A549 (cell line): ENCODE measurements at regions not wholly inside any gene's neighbourhood (a gene's known extent, or its start where the extent isn't known, plus 50 kb on each side); places are given as distances from the start of the nearest gene placed in this dataset.
A peak's percentile ranks its signal among the peaks of the same experiment; 100 is the strongest.

Experiments
- ATAC-seq, 2 experiments: fragments of 200-7000 bp in 1 of 2; fragments of >200 bp in 1 of 2; cut with Nextera tagmentation in 1 of 2; cut with Tn5 transposase in 1 of 2; 3 replicates each; pipeline versions ENCODE4 v1.8.0 to v1.9.1; 2018 to 2020; ENCODE audit warnings: mild to moderate bottlenecking in 1 of 2, moderate library complexity in 1 of 2
- CTCF ChIA-PET: fragments of 300-600 bp; sonication (Branson Sonifier 250); formaldehyde crosslinking; extraction: SDS; loops from one replicate; lab custom pipeline; 2021; ENCODE audit warnings: antibody characterized with exemption, inconsistent platforms; lab: Yijun Ruan, JAX
- POLR2A ChIA-PET: fragments of 350-600 bp; formaldehyde crosslinking; extraction: SDS; loops from one replicate; lab custom pipeline; 2021; ENCODE audit warnings: antibody characterized with exemption, inconsistent platforms; lab: Yijun Ruan, JAX
- DNase-seq, 2 experiments: peaks; one replicate each; pipeline versions ENCODE4 v3.0.0 to v3.0.0-alpha.2; 2011 to 2016; ENCODE audit warnings: low read depth in 1 of 2, low spot score in 1 of 2
- FAIRE-seq: peaks from 2 replicates; lab custom pipeline; 2011; peaks lifted over from hg19 to GRCh38; lab: Jason Lieb, UNC
- H3K27ac ChIP-seq, 2 experiments: fragments of >200 bp; sonication (Bioruptor Twin); formaldehyde crosslinking; 3 replicates each; pipeline ENCODE4 v1.5.1; 2016 to 2017
- H3K4me1 ChIP-seq: fragments of >200 bp; sonication (Bioruptor Twin); formaldehyde crosslinking; 3 replicates; pipeline ENCODE4 v1.6.1; 2016
- H3K4me2 ChIP-seq: fragments of >200 bp; sonication (Bioruptor Twin); formaldehyde crosslinking; 3 replicates; pipeline ENCODE4 v1.6.1; 2016
- H3K4me3 ChIP-seq: fragments of >200 bp; sonication (Bioruptor Twin); formaldehyde crosslinking; 3 replicates; pipeline ENCODE4 v1.5.1; 2016
- H3K9me3 ChIP-seq: fragments of >200 bp; sonication (Bioruptor Twin); formaldehyde crosslinking; 3 replicates; pipeline ENCODE4 v1.6.1; 2016
- CBX2 ChIP-seq: fragments of 200-600 bp; sonication (generic); IDR thresholded peaks from 2 replicates; pipeline ENCODE4 v1.6.1; 2016; ENCODE audit warnings: low read depth, mild to moderate bottlenecking, borderline replicate concordance
- CEBPB ChIP-seq, 2 experiments: fragments of >200 bp in 1 of 2; sonication (Bioruptor Twin) in 1 of 2; formaldehyde crosslinking in 1 of 2; IDR thresholded peaks; 2 replicates each; pipeline ENCODE4 v1.6.1; 2012 to 2016
- EHMT2 ChIP-seq: fragments of 200-600 bp; sonication (generic); IDR thresholded peaks from 2 replicates; pipeline ENCODE4 v1.6.1; 2016; ENCODE audit warnings: antibody characterized with exemption, low read depth, mild to moderate bottlenecking, moderate library complexity
- EP300 ChIP-seq, 2 experiments: fragments of >200 bp; sonication (Bioruptor Twin); formaldehyde crosslinking; IDR thresholded peaks; 2 replicates in 1 of 2; 3 replicates in 1 of 2; pipeline ENCODE4 v1.6.1; 2016 to 2017
- ESRRA ChIP-seq: fragments of 150-350 bp; IDR thresholded peaks from 2 replicates; pipeline ENCODE4 v1.6.1; 2014; ENCODE audit warnings: mild to moderate bottlenecking, low read length, borderline replicate concordance
- FOSL2 ChIP-seq, 2 experiments: fragments of 450-650 bp in 1 of 2; fragments of >200 bp in 1 of 2; sonication (Bioruptor Twin) in 1 of 2; formaldehyde crosslinking; IDR thresholded peaks; 2 replicates each; pipeline versions ENCODE4 v1.5.0 to v1.6.1; 2016 to 2020; ENCODE audit warnings: mild to moderate bottlenecking in 1 of 2, moderate library complexity in 1 of 2
- FOXS1 ChIP-seq: fragments of 250-450 bp; sonication (Bioruptor Pico); IDR thresholded peaks from 2 replicates; pipeline ENCODE4 v1.5.0; 2020; ENCODE audit warnings: mild to moderate bottlenecking, moderate library complexity
- GATA3 ChIP-seq: IDR thresholded peaks from 2 replicates; pipeline ENCODE4 v1.6.1; 2012; ENCODE audit warnings: borderline replicate concordance
- HDAC2 ChIP-seq: fragments of 200-600 bp; sonication (generic); IDR thresholded peaks from 2 replicates; pipeline ENCODE4 v1.6.1; 2016
- HES2 ChIP-seq: fragments of >200 bp; sonication (Bioruptor Twin); formaldehyde crosslinking; IDR thresholded peaks from 2 replicates; pipeline ENCODE4 v1.6.1; 2016
- HOXA7 ChIP-seq: fragments of 250-450 bp; sonication (Bioruptor Pico); IDR thresholded peaks from 2 replicates; pipeline ENCODE4 v1.5.0; 2020; ENCODE audit warnings: mild to moderate bottlenecking, moderate library complexity
- JUN ChIP-seq, 2 experiments: fragments of >200 bp; sonication (Bioruptor Twin); formaldehyde crosslinking; IDR thresholded peaks; 2 replicates in 1 of 2; 3 replicates in 1 of 2; pipeline ENCODE4 v1.6.1; 2016 to 2017
- JUNB ChIP-seq: fragments of >200 bp; sonication (Bioruptor Twin); formaldehyde crosslinking; IDR thresholded peaks from 2 replicates; pipeline ENCODE4 v1.6.1; 2016
- MAFK ChIP-seq: fragments of 450-650 bp; IDR thresholded peaks from 2 replicates; pipeline ENCODE4 v1.6.1; 2014; ENCODE audit not compliant: partially characterized antibody
- MYC ChIP-seq: IDR thresholded peaks from 2 replicates; pipeline ENCODE4 v1.6.1; 2012; ENCODE audit warnings: mild to moderate bottlenecking, inconsistent platforms, low read length, improper control_type of control experiment, borderline replicate concordance
- PHF8 ChIP-seq: fragments of 200-600 bp; sonication (generic); IDR thresholded peaks from 2 replicates; pipeline ENCODE4 v1.6.1; 2016; ENCODE audit warnings: low read depth, mild to moderate bottlenecking, antibody characterized with exemption, moderate library complexity, borderline replicate concordance
- RAD21 ChIP-seq, 2 experiments: fragments of >200 bp in 1 of 2; sonication (Bioruptor Twin) in 1 of 2; formaldehyde crosslinking in 1 of 2; IDR thresholded peaks in 1 of 2; conservative IDR thresholded peaks in 1 of 2; 2 replicates in 1 of 2; 3 replicates in 1 of 2; pipeline ENCODE4 v1.6.1; 2012 to 2018; ENCODE audit warnings: inconsistent platforms in 1 of 2
- SMC3 ChIP-seq: fragments of >200 bp; sonication (Bioruptor Twin); formaldehyde crosslinking; IDR thresholded peaks from 3 replicates; pipeline ENCODE4 v1.6.1; 2018; ENCODE audit warnings: inconsistent platforms
- SREBF2 ChIP-seq: fragments of 450-650 bp; IDR thresholded peaks from 2 replicates; pipeline ENCODE4 v1.6.1; 2014; ENCODE audit warnings: mild to moderate bottlenecking, moderate library complexity
- ZC3H11A ChIP-seq: fragments of 450-650 bp; IDR thresholded peaks from 2 replicates; pipeline ENCODE4 v1.6.1; 2014; ENCODE audit warnings: antibody characterized with exemption, mild to moderate bottlenecking
- ZSCAN20 ChIP-seq: fragments of 250-450 bp; sonication (Bioruptor Pico); IDR thresholded peaks from 2 replicates; pipeline ENCODE4 v1.8.0; 2022; ENCODE audit warnings: mild to moderate bottlenecking, moderate library complexity
- WGBS: methylation state at CpG from one replicate; pipeline ENCODE4 v1.1.6; 2017; ENCODE audit errors: missing lambda C conversion rate; 5-methylcytosine and 5-hydroxymethylcytosine counted together
- TF ChIP-seq, protein P1 (sequence below): IDR thresholded peaks from 2 replicates; pipeline ENCODE4 v1.6.1; 2012; ENCODE audit warnings: low read depth, borderline replicate concordance
- TF ChIP-seq, protein P2 (sequence below): fragments of 450-650 bp; IDR thresholded peaks from 2 replicates; pipeline ENCODE4 v1.6.1; 2014; ENCODE audit warnings: antibody characterized with exemption
- TF ChIP-seq, protein P3 (sequence below): IDR thresholded peaks from 2 replicates; pipeline ENCODE4 v1.6.1; 2012
- TF ChIP-seq, protein P4 (sequence below): IDR thresholded peaks from 2 replicates; pipeline ENCODE4 v1.6.1; 2012

GRCh38 chr5:93235761-93236160 is 345.3 kb downstream of the NR2F1-AS1 start:
- Histone ChIP-seq H3K4me1 (peaks cover 24% of the 10 kb centered on the region), H3K4me3 (no peak overlapping the region), H3K27ac (no peak overlapping the region), H3K9me3 (no peaks in the 10 kb centered on the region), H3K4me2 (peak overlapping the region; percentile 44)
- FAIRE-seq, result no peak
- DNase-seq, result peak in 1 of 2 experiments; percentile 6
- ChIA-PET POLR2A (no interaction called here), CTCF (no interaction called here)
- ATAC-seq, result no peak
- 6% methylated on average over 1 of the region's 1 CpG for WGBS
- TF ChIP-seq FOXS1 (CRISPR knock-in tag) (peak; percentile 35; the same call in 1 of the 2 replicates), HOXA7 (CRISPR knock-in tag) (no peak), ZSCAN20 (CRISPR knock-in tag) (no peak), EP300 (IDR thresholded peaks at IDR 0.05) (no peak), RAD21 (conservative IDR thresholded peaks at IDR 0.05 in 1 of 2, IDR thresholded peaks at IDR 0.05 in 1 of 2) (no peak), CEBPB (IDR thresholded peaks at IDR 0.05) (peak; percentile 18 to 48; a peak in 2 of 4 replicates), GATA3 (peak; percentile 90), SREBF2 (no peak), CBX2 (no peak), FOSL2 (IDR thresholded peaks at IDR 0.05) (no peak), FOSL2 (CRISPR knock-in tag; IDR thresholded peaks at IDR 0.05) (peak; percentile 55; the same call in 1 of the 2 replicates), PHF8 (no peak)
- TF ChIP-seq, all 56 proteins: peak for 4

- H3K27ac ChIP-seq, result no peak overlapping the region
- H3K4me3 ChIP-seq, result no peak overlapping the region
- no peak for FAIRE-seq
- no peak for DNase-seq
- no peak overlapping the region for H3K4me2 ChIP-seq
- H3K9me3 ChIP-seq, result no peaks in the 10 kb centered on the region
- no peaks in the 10 kb centered on the region for H3K4me1 ChIP-seq
- TF ChIP-seq ESRRA (no peak), SMC3 (no peak), MAFK (peak; percentile 44), FOSL2 (IDR thresholded peaks at IDR 0.05) (no peak), FOSL2 (CRISPR knock-in tag; IDR thresholded peaks at IDR 0.05) (no peak)
- POLR2A ChIA-PET, result no interaction called here
- 90% methylated on average over 1 of the region's 1 CpG for WGBS
- CTCF ChIA-PET, result no interaction called here
- ATAC-seq, result no peak
These were observed 354.8 kb downstream of the NR2F1-AS1 start for GRCh38 chr5:93226202-93226735.

DNA sequence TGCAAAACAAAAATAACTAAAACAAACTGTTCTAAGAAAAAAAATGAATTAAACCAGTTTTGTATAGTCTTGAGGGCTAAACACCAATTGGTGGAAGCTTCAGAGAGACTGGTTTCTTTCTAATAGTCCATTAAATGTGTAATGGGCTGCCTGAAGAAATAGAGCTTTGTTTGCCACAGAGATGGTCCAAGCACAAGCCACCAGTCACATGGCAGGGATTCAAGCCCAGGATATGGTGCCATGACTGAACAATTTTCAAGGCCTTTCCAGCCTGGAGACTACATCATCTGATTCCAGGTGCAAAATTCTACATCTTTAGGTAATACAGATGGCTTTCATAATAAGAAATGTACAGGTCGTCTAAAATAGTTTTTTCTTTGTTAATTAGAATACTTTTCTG is 355.3 kb downstream of the NR2F1-AS1 start:
- Histone ChIP-seq H3K9me3 (no peaks in the 10 kb centered on the region), H3K4me3 (no peak overlapping the region), H3K4me2 (no peak overlapping the region), H3K27ac (no peak overlapping the region), H3K4me1 (no peaks in the 10 kb centered on the region)
- CTCF ChIA-PET, result no interaction called here
- DNase-seq (no peak), FAIRE-seq (no peak), ATAC-seq (no peak)
- 34% methylated on average over 1 of the region's 1 CpG for WGBS
- TF ChIP-seq, protein P1, sequence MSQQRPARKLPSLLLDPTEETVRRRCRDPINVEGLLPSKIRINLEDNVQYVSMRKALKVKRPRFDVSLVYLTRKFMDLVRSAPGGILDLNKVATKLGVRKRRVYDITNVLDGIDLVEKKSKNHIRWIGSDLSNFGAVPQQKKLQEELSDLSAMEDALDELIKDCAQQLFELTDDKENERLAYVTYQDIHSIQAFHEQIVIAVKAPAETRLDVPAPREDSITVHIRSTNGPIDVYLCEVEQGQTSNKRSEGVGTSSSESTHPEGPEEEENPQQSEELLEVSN, result no peak
- TF ChIP-seq ZC3H11A (no peak), JUN (IDR thresholded peaks at IDR 0.05) (no peak), HDAC2 (no peak), JUNB (no peak), EHMT2 (no peak), HOXA7 (CRISPR knock-in tag) (no peak), HES2 (no peak), CEBPB (IDR thresholded peaks at IDR 0.05) (no peak), MYC (no peak), SREBF2 (no peak)
- TF ChIP-seq, protein P2, sequence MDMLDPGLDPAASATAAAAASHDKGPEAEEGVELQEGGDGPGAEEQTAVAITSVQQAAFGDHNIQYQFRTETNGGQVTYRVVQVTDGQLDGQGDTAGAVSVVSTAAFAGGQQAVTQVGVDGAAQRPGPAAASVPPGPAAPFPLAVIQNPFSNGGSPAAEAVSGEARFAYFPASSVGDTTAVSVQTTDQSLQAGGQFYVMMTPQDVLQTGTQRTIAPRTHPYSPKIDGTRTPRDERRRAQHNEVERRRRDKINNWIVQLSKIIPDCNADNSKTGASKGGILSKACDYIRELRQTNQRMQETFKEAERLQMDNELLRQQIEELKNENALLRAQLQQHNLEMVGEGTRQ, result no peak
- TF ChIP-seq, protein P3, sequence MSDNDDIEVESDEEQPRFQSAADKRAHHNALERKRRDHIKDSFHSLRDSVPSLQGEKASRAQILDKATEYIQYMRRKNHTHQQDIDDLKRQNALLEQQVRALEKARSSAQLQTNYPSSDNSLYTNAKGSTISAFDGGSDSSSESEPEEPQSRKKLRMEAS, result no peak
- TF ChIP-seq, protein P4, sequence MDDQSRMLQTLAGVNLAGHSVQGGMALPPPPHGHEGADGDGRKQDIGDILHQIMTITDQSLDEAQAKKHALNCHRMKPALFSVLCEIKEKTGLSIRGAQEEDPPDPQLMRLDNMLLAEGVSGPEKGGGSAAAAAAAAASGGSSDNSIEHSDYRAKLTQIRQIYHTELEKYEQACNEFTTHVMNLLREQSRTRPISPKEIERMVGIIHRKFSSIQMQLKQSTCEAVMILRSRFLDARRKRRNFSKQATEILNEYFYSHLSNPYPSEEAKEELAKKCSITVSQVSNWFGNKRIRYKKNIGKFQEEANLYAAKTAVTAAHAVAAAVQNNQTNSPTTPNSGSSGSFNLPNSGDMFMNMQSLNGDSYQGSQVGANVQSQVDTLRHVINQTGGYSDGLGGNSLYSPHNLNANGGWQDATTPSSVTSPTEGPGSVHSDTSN, result no peak
- POLR2A ChIA-PET, result no interaction called here
